NCI-H2107 treated with DMSO at 0.1 percent for 48 hours (cell line): ENCODE measurements at regions not wholly inside any gene's neighbourhood (a gene's known extent, or its start where the extent isn't known, plus 50 kb on each side); places are given as distances from the start of the nearest gene placed in this dataset.

Source experiments
- DNase-seq: peaks from one replicate; lab custom pipeline; 2025; ENCODE audit not compliant: unreplicated experiment; lab: John Stamatoyannopoulos, UW

- DNase-seq: no peak
Measured at GRCh38 chr1:117798550-117798949, 130.9 kb downstream of the GDAP2 start.

- no peak for DNase-seq
Measured at GRCh38 chr1:117802531-117803257, 126.7 kb downstream of the GDAP2 start.

- no peak for DNase-seq
Measured at GRCh38 chr1:117803318-117803717, 126.1 kb downstream of the GDAP2 start.

- DNase-seq: no peak
Measured at GRCh38 chr1:117809764-117810163, 119.7 kb downstream of the GDAP2 start.

GRCh38 chr1:117810553-117810952 lies 118.9 kb downstream of the GDAP2 start:
- no peak for DNase-seq

- no peak for DNase-seq
Measured at GRCh38 chr1:117812869-117813511, 116.4 kb downstream of the GDAP2 start.
